Uterus (tissue), 2 donors: ENCODE measurements at regions not wholly inside any gene's neighbourhood (a gene's known extent, or its start where the extent isn't known, plus 50 kb on each side); places are given as distances from the start of the nearest gene placed in this dataset.

Source experiments
- POLR2A ChIP-seq, 2 donors: fragments of 450-650 bp; IDR thresholded peaks; one replicate each; pipeline ENCODE4 v1.6.1; 2016; ENCODE audit warnings: antibody characterized with exemption in 2 of 2, mild to moderate bottlenecking in 1 of 2, moderate library complexity in 1 of 2
- TF ChIP-seq, protein P1 (sequence below), 4 experiments: fragments of 200-600 bp in 2 of 4; fragments of 450-650 bp in 2 of 4; sonication (generic) in 2 of 4; IDR thresholded peaks; one replicate each; pipeline ENCODE4 v1.5.1; 2016 to 2019; ENCODE audit warnings: antibody characterized with exemption in 4 of 4, mild to moderate bottlenecking in 2 of 4, moderate library complexity in 1 of 4

DNA sequence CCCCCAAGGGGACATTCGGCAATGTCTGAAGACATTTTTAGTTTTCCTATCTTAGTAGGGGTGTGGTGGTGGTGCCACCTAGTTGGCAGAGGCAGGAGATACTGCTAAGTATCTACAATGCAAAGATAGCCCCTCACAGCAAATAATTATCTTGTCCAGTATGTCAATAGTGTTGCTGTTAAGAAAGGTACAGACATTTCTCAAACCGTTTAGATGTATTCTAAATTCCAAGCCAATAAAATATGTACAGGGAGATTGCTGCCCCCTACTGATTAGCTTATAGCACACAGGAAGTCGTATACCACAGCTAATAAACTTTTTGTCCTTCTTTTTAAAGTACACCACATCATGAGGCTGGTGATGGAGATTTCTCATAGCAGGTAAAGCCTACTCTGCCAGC lies 260.5 kb downstream of the TMA16 start:
- TF ChIP-seq, protein P1, sequence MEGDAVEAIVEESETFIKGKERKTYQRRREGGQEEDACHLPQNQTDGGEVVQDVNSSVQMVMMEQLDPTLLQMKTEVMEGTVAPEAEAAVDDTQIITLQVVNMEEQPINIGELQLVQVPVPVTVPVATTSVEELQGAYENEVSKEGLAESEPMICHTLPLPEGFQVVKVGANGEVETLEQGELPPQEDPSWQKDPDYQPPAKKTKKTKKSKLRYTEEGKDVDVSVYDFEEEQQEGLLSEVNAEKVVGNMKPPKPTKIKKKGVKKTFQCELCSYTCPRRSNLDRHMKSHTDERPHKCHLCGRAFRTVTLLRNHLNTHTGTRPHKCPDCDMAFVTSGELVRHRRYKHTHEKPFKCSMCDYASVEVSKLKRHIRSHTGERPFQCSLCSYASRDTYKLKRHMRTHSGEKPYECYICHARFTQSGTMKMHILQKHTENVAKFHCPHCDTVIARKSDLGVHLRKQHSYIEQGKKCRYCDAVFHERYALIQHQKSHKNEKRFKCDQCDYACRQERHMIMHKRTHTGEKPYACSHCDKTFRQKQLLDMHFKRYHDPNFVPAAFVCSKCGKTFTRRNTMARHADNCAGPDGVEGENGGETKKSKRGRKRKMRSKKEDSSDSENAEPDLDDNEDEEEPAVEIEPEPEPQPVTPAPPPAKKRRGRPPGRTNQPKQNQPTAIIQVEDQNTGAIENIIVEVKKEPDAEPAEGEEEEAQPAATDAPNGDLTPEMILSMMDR (IDR thresholded peaks at IDR 0.05): no peak
- TF ChIP-seq POLR2A (IDR thresholded peaks at IDR 0.05): no peak
